Left forelimb (tissue), 1 donor: ENCODE measurements at regions not wholly inside any gene's neighbourhood (a gene's known extent, or its start where the extent isn't known, plus 50 kb on each side); places are given as distances from the start of the nearest gene placed in this dataset.

Experiments used
- DNase-seq: peaks from one replicate; pipeline ENCODE4 v3.0.0-alpha.2; 2018; ENCODE audit warnings: low spot score

DNA sequence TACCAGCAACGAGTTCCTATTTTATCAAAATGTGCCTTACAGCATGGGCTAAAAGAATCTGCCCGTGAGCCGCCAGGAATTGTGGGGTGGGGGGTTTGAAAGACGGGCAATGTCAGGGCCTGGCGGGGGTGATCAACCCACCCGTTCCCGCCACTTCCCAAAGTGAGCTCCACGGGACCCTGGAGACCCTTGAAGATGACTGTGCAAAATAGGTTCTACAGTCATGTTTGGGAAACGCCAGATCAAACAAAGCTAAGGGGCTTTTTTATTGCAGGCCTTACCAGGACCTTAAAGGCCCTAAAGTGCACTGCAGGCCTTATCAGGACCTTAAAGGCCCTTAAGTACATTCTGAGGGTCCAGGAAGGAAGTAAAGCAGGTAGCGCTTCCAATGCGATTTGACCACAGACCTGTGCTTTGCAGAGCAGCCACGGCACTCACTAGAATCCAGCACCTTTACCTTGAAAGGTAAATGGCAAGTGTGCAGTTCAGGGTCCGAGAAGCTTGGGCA is 404.1 kb downstream of the SHANK2 start:
- DNase-seq, result no peak

- DNase-seq, result no peak
Observed at GRCh38 chr11:70849031-70849430, 403.3 kb downstream of the SHANK2 start.

GRCh38 chr11:70851308-70851707 is 401.1 kb downstream of the SHANK2 start:
- DNase-seq, result no peak

DNA sequence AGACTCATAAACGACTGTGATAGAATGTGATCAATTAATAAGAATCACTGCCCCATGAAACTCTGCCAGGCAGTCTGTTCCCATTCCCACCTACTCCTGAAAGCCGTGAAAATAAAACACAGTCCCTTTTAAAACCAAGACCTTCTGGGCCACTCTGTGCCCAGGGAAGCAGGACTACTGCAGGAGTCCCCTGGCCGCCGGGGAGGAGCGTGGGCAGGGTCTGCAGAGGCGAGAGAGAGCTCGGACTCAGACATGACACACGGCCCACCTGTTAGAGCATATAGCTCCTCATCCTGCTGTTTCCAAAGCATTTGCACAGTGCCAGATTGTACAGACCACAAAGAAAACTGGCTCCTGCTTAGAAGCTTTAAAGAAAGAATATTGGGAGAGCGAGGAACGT is 400.5 kb downstream of the SHANK2 start:
- DNase-seq, result no peak

- no peak for DNase-seq
Observed at GRCh38 chr11:70853068-70853769, 399.2 kb downstream of the SHANK2 start.

- DNase-seq, result no peak
Observed at GRCh38 chr11:70853770-70854108, 398.6 kb downstream of the SHANK2 start.

GRCh38 chr11:70854201-70854600 is 398.2 kb downstream of the SHANK2 start:
- no peak for DNase-seq

- no peak for DNase-seq
Observed at GRCh38 chr11:70854901-70855556, 397.3 kb downstream of the SHANK2 start.

- DNase-seq, result no peak
Observed at GRCh38 chr11:70857894-70858293, 394.5 kb downstream of the SHANK2 start.

DNA sequence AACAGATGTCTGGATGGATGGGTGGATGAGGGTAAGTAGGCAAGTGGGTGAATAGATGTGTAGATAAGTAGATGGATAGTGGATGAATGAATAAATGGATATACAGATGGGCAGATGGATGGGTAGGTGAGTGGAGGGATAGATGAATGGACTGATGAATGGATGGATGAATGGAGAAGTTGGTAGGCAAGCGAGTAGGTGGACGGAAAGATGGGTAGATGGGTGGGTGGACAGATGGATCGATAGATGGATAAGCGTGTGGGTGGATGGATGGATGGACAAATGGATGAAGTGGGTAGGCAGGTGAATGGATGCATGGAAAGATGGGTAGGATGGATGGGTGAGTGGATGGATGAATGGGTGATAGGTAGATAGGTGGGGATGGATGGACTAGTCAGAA is 393.2 kb downstream of the SHANK2 start:
- DNase-seq, result no peak

- DNase-seq, result no peak
Observed at GRCh38 chr11:70860888-70861287, 391.5 kb downstream of the SHANK2 start.

GRCh38 chr11:70861559-70861958 is 390.8 kb downstream of the SHANK2 start:
- DNase-seq, result no peak

GRCh38 chr11:70862093-70862492 is 390.3 kb downstream of the SHANK2 start:
- no peak for DNase-seq

DNA sequence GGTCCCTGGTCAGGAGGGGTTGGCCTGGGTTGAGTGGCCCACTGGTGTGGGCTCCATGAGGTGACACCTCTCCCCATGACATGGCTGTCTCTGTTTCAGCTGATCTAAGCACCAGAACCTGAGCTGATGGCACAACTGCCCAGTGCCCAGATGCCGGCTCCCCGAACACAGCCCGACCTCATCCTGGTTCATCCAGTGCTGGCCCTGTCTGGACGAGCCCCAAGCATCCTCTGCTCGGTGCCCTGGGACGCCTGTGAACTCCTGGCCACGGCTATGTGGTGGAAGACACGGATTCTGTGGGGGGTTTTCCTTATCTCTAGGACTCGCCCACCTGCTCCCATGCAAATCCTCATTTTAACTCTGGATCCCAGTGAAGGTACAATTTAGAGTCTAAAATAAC is 389.2 kb downstream of the SHANK2 start:
- no peak for DNase-seq

- no peak for DNase-seq
Observed at GRCh38 chr11:70863993-70864392, 388.4 kb downstream of the SHANK2 start.

- no peak for DNase-seq
Observed at GRCh38 chr11:70865356-70865755, 387.0 kb downstream of the SHANK2 start.

- DNase-seq, result no peak
Observed at GRCh38 chr11:70866834-70867233, 385.5 kb downstream of the SHANK2 start.

- DNase-seq, result no peak
Observed at GRCh38 chr11:70867281-70868047, 384.9 kb downstream of the SHANK2 start.

DNA sequence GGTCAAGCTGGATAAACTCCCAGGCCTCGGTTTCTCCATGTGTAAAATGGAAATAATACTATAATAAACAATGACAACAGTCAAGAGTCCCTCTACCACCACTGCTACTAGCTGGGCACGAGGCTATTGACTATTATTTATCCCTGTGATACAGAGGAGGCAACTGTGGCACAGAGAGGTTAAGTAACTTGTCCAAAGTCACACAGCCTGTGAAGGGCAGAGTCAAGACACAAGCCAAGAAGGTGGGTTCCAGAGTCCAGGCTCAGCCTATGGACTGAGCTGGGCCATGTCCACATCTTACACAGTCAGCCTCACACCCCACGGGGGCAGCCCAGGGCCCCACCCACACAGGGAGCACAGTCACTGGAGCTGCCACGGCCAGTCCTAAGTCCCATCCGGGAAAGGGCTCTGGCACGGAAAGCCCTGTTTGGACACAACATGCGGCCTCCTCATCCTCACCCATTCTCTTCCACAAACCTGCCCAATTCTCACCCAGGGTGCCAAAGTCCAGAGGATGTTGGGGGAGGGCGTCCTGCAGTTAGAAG is 384.0 kb downstream of the SHANK2 start:
- DNase-seq, result no peak

DNA sequence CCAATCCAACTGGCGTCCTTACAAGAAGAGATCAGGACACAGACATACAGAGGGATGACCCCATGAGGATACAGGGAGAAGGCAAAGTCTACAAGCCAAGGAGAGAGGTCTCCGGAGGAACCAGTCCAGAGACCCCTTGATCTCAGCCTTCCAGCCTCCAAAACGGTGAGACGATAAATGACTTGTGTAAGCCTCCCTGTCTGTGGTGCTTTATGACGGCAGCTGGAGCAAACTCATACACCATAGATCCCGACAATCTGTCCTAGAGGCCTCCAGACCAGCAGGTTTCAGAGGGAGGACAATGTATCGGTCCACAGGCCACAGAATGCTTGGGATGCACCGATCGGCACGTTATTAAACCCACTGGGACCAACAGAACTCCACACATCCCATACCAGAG is 383.3 kb downstream of the SHANK2 start:
- DNase-seq, result no peak

- no peak for DNase-seq
Observed at GRCh38 chr11:70871881-70872280, 380.5 kb downstream of the SHANK2 start.

GRCh38 chr11:70872299-70872698 is 380.1 kb downstream of the SHANK2 start:
- no peak for DNase-seq
